GM12874 (cell line): ENCODE measurements at regions not wholly inside any gene's neighbourhood (a gene's known extent, or its start where the extent isn't known, plus 50 kb on each side); places are given as distances from the start of the nearest gene placed in this dataset.

ENCODE experiments used
- TF ChIP-seq, protein P1 (sequence below): IDR thresholded peaks from 2 replicates; pipeline ENCODE4 v1.5.1; 2011; ENCODE audit warnings: low read depth, mild to moderate bottlenecking, control low read depth, low read length, moderate library complexity; ENCODE audit not compliant: insufficient read depth

GRCh38 chr1:29831500-29832117, 595.3 kb downstream of the PTPRU start:
- TF ChIP-seq, protein P1, sequence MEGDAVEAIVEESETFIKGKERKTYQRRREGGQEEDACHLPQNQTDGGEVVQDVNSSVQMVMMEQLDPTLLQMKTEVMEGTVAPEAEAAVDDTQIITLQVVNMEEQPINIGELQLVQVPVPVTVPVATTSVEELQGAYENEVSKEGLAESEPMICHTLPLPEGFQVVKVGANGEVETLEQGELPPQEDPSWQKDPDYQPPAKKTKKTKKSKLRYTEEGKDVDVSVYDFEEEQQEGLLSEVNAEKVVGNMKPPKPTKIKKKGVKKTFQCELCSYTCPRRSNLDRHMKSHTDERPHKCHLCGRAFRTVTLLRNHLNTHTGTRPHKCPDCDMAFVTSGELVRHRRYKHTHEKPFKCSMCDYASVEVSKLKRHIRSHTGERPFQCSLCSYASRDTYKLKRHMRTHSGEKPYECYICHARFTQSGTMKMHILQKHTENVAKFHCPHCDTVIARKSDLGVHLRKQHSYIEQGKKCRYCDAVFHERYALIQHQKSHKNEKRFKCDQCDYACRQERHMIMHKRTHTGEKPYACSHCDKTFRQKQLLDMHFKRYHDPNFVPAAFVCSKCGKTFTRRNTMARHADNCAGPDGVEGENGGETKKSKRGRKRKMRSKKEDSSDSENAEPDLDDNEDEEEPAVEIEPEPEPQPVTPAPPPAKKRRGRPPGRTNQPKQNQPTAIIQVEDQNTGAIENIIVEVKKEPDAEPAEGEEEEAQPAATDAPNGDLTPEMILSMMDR = no peak

DNA sequence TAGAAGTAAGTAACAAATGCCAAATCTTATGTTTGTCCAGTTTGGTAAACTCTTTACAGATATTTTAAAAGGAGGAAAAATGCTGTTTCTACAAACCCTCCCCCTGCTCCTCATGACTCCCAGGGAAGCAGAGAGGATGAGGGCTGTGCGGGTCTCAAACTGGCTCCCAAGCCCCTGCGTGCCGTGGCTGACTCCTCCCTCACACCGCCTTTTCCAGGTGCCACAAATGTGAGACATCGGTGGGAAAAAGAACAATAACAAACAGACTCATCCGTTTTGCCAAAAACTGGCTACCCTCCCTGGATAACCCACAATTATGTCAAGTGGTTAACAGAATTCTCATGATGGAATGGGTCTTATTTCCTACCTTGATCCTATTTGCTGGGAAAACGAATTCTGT, 594.6 kb downstream of the PTPRU start:
- TF ChIP-seq, protein P1 = no peak

GRCh38 chr1:29830383-29830782, 594.1 kb downstream of the PTPRU start:
- TF ChIP-seq, protein P1 = no peak

- TF ChIP-seq, protein P1 = no peak
Measured at GRCh38 chr1:29829448-29830344, 593.4 kb downstream of the PTPRU start.

GRCh38 chr1:29828526-29829447, 592.5 kb downstream of the PTPRU start:
- TF ChIP-seq, protein P1 = no peak

- TF ChIP-seq, protein P1 = no peak
Measured at GRCh38 chr1:29827801-29828525, 591.6 kb downstream of the PTPRU start.
